Psoas muscle (tissue), 7 donors: ENCODE measurements at regions not wholly inside any gene's neighbourhood (a gene's known extent, or its start where the extent isn't known, plus 50 kb on each side); places are given as distances from the start of the nearest gene placed in this dataset.

Experiments
- ATAC-seq, 4 donors: fragments of 200-7000 bp; cut with Tn5 transposase; one replicate each; pipeline ENCODE4 v1.9.1; 2020; ENCODE audit warnings: moderate library complexity in 3 of 4, mild to moderate bottlenecking in 2 of 4
- DNase-seq, 2 donors: peaks; one replicate each; pipeline ENCODE4 v3.0.0-alpha.2; 2020
- H3K27ac ChIP-seq: fragments of 200-600 bp; one replicate; pipeline ENCODE4 v1.8.0; 2022
- H3K27me3 ChIP-seq, 3 donors: fragments of 200-600 bp in 1 of 3; one replicate each; pipeline versions ENCODE4 v1.6.1 to v1.8.0; 2013 to 2022; ENCODE audit warnings: low read length in 2 of 3, mild to moderate bottlenecking in 2 of 3, moderate library complexity in 1 of 3; ENCODE audit not compliant: insufficient read depth in 3 of 3
- H3K36me3 ChIP-seq, 2 donors: fragments of 200-600 bp in 1 of 2; one replicate each; pipeline versions ENCODE4 v1.6.1 to v1.8.0; 2013 to 2022; ENCODE audit warnings: low read depth in 1 of 2, mild to moderate bottlenecking in 1 of 2, moderate library complexity in 1 of 2; ENCODE audit not compliant: insufficient read depth in 1 of 2
- H3K4me1 ChIP-seq: fragments of 200-600 bp; one replicate; pipeline ENCODE4 v1.8.0; 2022
- H3K4me3 ChIP-seq: fragments of 200-600 bp; one replicate; pipeline ENCODE4 v1.8.0; 2022; ENCODE audit warnings: mild to moderate bottlenecking
- H3K9me3 ChIP-seq: fragments of 200-600 bp; one replicate; pipeline ENCODE4 v1.8.0; 2022
- CTCF ChIP-seq: fragments of 200-600 bp; IDR thresholded peaks from one replicate; pipeline ENCODE4 v1.8.0; 2022; ENCODE audit warnings: antibody characterized with exemption
- WGBS, 3 donors: extraction: QIAGEN DNeasy Blood & Tissue Kit; methylation state at CpG; one replicate each; pipeline versions ENCODE4 v1.1.6 to v1.1.7; 2013; 5-methylcytosine and 5-hydroxymethylcytosine counted together
- intact Hi-C, 2 donors: fragments of 100-400 bp; cut with DNase I; formaldehyde crosslinking; loops; one replicate each; pipeline versions ENCODE4 v1.11.0 to v1.14.2; 2022
- donor health status: healthy with polysubstance abuse.
- donor health status: DM: no; HTN: no; CAD: no; lungs with moderate emphysema.
- donor health status: Bipolar disorder and iron deficiency.
- donor health status: healthy.
- donor health status: DM: yes; HTN: yes; CAD: no.
- donor health status: DM: no; HTN: no; CAD: no.
- donor health status: DM: yes; HTN: yes; CAD: no.

GRCh38 chr14:26199096-26199495, 398.7 kb downstream of the NOVA1 start:
- no peaks in the 10 kb centered on the region for H3K36me3 ChIP-seq
- TF ChIP-seq CTCF = no peak
- DNase-seq (no peak), ATAC-seq (no peak)
- WGBS, 3 donors = 67 to 80% (median 76%) methylated on average over 2 of the region's 2 CpGs
- intact Hi-C loops = no loop called here
- no peaks in the 10 kb centered on the region for H3K9me3 ChIP-seq
- H3K27me3 ChIP-seq = peaks cover 0 to 7% (median 0%) of the 10 kb centered on the region in 3 donors
- H3K27ac ChIP-seq = no peak overlapping the region
- no peak overlapping the region for H3K4me3 ChIP-seq
- no peaks in the 10 kb centered on the region for H3K4me1 ChIP-seq

DNA sequence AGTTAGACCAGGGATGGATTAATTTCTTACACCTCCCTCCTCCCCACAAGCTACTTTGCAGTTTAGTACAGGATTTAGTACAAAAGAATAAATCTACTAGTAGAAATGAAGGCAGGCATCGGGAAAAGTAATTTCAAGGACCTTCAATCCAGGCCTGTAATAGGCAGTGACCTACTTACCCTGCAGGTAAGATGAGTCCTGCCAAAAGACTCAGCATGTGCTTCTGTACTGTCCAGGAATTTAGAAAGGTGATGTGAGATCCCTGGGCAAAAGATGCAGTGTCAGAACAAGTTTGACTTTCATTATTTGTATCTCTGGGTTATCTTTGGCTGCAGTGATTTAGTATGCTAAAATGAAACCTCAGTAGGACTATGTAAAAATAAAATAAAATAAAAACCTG, 403.0 kb downstream of the NOVA1 start:
- Histone ChIP-seq H3K9me3 (no peaks in the 10 kb centered on the region), H3K4me3 (no peak overlapping the region), H3K36me3 (no peaks in the 10 kb centered on the region), H3K27ac (no peak overlapping the region), H3K4me1 (no peaks in the 10 kb centered on the region), H3K27me3 (no peaks in the 10 kb centered on the region)
- intact Hi-C loops = no loop called here
- no peak for TF ChIP-seq CTCF
- ATAC-seq (no peak), DNase-seq (no peak)
- 78 to 88% (median 82%) methylated on average over 1 of the region's 1 CpG for WGBS, 3 donors

GRCh38 chr14:26191671-26192070, 406.2 kb downstream of the NOVA1 start:
- DNase-seq (no peak), ATAC-seq (no peak)
- WGBS, 3 donors = 62 to 66% (median 65%) methylated on average over 1 of the region's 1 CpG
- Histone ChIP-seq H3K9me3 (no peaks in the 10 kb centered on the region), H3K4me3 (no peak overlapping the region), H3K27ac (no peak overlapping the region), H3K36me3 (no peaks in the 10 kb centered on the region), H3K27me3 (no peaks in the 10 kb centered on the region), H3K4me1 (no peaks in the 10 kb centered on the region)
- no peak for TF ChIP-seq CTCF
- intact Hi-C loops = no loop called here

DNA sequence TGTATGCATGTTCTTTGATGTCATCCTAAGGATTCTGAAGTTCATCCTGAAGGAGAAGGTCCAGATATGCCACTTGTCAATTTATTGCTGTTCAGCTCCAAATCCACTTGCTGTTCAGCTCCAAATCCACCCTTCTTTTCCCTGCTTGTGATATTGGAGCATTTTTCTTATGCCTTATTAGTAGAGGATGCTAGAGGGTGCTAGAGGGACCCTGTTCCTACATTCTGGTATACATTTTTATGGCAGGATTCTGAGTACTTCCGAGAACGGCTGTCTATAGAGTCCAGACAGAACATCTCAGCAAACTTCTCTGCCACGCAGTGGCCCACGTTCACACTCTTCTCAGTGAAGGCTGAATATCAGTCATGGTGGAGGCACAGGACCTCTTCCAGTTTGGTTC, 406.7 kb downstream of the NOVA1 start:
- Histone ChIP-seq H3K27me3 (no peaks in the 10 kb centered on the region), H3K27ac (no peak overlapping the region), H3K9me3 (no peaks in the 10 kb centered on the region), H3K4me3 (no peak overlapping the region), H3K36me3 (no peaks in the 10 kb centered on the region), H3K4me1 (no peaks in the 10 kb centered on the region)
- intact Hi-C loops = no loop called here
- ATAC-seq (no peak), DNase-seq (no peak)
- TF ChIP-seq CTCF = no peak
- WGBS, 3 donors = 66 to 74% (median 71%) methylated on average over 4 of the region's 4 CpGs

DNA sequence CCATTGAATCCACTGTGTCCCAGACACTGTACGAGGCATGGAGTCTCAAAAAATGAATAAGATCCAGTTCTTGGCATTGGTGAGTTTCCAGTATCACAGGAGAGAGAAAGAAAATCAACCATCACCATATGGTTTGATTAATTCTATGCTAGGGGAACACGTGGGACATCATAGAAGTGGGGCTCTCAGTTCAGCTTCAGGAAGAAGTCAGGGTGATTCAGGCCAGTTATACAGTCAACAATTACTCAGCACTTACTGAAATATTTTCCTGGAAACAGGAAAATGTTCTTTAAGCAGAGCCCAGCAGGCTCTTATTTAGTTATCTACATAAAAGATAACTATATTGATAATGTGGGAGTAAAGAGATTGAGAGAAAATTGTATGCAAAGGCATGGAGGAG, 407.2 kb downstream of the NOVA1 start:
- no peak for TF ChIP-seq CTCF
- H3K27ac ChIP-seq = no peak overlapping the region
- intact Hi-C loops = no loop called here
- no peaks in the 10 kb centered on the region for H3K27me3 ChIP-seq
- no peak overlapping the region for H3K4me3 ChIP-seq
- ATAC-seq (no peak), DNase-seq (no peak)
- 44 to 59% (median 46%) methylated on average over 2 of the region's 2 CpGs for WGBS, 3 donors
- no peaks in the 10 kb centered on the region for H3K36me3 ChIP-seq
- H3K4me1 ChIP-seq = no peaks in the 10 kb centered on the region
- no peaks in the 10 kb centered on the region for H3K9me3 ChIP-seq
